HG02759 (cell line): ENCODE measurements at regions not wholly inside any gene's neighbourhood (a gene's known extent, or its start where the extent isn't known, plus 50 kb on each side); places are given as distances from the start of the nearest gene placed in this dataset.

Source experiments
- ATAC-seq: cut with Tn5 transposase; IDR thresholded peaks from one replicate; pipeline ENCODE4 v1.9.1; 2021; ENCODE audit warnings: mild to moderate bottlenecking, moderate library complexity; ENCODE audit not compliant: unreplicated experiment

GRCh38 chr21:28261298-28261697, 731.4 kb downstream of the LTN1 start:
- no peak for ATAC-seq

- ATAC-seq = no peak
Observed at GRCh38 chr21:28257276-28257675, 735.4 kb downstream of the LTN1 start.

DNA sequence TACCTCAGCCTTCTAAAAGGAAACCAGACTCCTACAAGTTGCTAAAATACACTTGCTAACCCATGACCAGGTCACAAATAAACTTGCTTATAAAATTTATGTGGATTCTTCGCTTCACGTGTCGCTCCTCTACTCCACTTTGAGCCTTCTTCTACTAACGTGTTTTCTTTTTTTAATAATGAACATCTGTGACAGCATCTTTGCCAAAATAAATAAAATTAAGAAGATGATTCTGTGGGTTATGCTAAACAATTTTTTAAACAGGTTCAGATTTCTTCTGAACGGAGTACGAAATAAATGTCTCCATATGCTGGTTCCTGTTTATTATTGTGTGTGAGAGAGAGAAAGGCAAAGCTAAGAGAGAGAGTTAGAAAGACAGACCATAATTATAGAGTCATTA, 735.8 kb downstream of the LTN1 start:
- no peak for ATAC-seq

GRCh38 chr21:28256420-28256831, 736.3 kb downstream of the LTN1 start:
- no peak for ATAC-seq

DNA sequence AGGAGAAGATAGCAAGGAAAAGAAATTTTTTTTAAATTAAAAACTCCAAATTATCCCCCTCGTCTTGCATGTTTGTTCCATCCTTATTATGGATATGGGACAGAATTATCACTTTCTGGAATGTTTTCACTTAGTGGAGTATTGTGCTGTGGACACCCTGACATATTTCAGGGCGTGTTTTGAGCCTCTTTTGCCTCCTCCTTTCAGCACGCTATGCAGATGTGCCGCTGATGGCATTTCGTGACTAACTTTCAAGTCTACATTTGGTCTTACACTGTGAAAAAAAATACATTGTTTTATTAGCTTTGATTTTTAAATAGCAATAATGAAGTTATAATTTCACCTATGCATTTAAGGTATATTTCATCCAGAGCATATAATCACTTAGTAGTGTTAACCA, 738.7 kb downstream of the LTN1 start:
- ATAC-seq = no peak

DNA sequence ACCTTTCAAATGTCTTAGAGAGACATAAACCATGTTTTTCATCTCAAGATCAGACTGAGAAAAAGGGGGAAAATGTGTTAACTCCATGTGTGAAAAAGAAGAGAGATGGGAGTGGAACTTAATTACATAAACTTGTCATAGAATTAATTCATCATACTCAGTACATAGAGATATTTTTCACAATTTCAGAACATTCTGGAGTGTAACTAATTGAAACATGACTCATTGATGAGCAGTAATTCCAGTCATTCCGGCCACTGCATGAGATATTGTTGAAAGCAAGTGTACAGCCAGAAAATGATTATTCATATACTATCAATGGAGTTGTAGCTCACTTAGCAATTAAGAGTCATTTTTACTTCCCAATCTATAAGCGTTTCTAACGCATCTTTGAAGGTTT, 739.3 kb downstream of the LTN1 start:
- ATAC-seq = no peak

DNA sequence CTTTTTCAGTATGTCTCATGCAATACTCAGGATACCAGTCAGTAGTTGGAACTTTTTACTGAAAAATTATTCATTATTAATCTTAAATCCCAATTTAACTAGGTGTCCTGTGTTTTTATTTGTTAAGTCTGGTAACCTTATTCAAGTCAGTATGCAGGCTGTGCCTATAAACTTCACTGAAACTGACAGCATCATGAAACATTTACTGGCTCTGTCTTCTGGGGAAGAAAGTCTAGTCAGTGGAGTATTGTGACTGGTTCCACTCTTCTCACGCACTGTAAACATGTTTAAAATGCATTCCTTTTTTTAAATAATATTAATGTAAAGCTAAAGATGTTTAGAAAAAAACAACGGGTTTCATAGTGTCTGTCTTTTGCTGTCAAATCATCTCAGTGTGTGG, 739.7 kb downstream of the LTN1 start:
- ATAC-seq = no peak

GRCh38 chr21:28250946-28251345, 741.7 kb downstream of the LTN1 start:
- no peak for ATAC-seq

- ATAC-seq = no peak
Observed at GRCh38 chr21:28247454-28248020, 745.1 kb downstream of the LTN1 start.

DNA sequence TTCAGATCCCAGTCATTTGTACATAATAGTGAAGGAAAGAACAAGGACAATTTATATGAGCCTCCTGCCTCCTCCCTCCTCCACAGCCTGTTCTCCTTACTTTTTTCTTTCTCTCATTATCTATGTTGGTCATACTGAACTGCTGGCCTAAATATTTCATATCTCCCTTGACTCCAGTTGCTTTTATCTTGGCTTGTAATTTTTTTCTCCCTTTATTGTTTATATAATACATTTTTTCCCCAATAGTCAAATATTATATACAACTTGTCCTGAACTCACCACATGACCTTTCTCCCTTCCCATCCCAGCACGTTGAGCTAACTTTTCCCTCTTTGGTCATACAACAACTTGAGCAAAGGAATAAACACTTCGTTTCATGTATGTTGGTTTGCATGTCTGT, 752.1 kb downstream of the LTN1 start:
- no peak for ATAC-seq

DNA sequence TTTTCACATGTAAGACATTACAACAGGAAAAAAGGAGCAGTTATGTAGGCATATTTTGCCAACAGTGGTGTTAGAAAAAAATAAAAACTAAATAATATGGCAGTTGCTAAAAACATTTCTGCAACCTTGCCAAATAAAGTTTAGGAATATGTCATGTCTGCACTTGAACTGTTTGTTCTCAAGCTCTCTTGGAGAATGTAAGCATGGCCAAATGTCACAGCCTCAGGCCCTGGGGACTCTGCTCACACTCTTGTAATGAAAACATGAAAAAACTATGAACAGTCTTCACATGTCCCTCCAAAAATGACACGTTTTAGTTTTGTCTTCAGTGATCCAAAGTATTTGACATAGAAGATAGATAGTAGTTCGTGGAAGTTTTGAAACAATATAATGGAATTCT, 753.3 kb downstream of the LTN1 start:
- ATAC-seq = no peak

- ATAC-seq = no peak
Observed at GRCh38 chr21:28237661-28238060, 755.0 kb downstream of the LTN1 start.

- no peak for ATAC-seq
Observed at GRCh38 chr21:28235169-28235895, 757.3 kb downstream of the LTN1 start.

GRCh38 chr21:28234326-28234725, 758.4 kb downstream of the LTN1 start:
- ATAC-seq = no peak

- ATAC-seq = no peak
Observed at GRCh38 chr21:28233536-28234220, 759.0 kb downstream of the LTN1 start.

GRCh38 chr21:28230559-28230958, 762.1 kb downstream of the LTN1 start:
- ATAC-seq = no peak

- ATAC-seq = no peak
Observed at GRCh38 chr21:28229814-28230213, 762.9 kb downstream of the LTN1 start.

GRCh38 chr21:28228636-28228995, 764.1 kb downstream of the LTN1 start:
- no peak for ATAC-seq

GRCh38 chr21:28227881-28228635, 764.6 kb downstream of the LTN1 start:
- ATAC-seq = no peak

GRCh38 chr21:28226563-28226962, 766.1 kb downstream of the LTN1 start:
- ATAC-seq = no peak

- ATAC-seq = no peak
Observed at GRCh38 chr21:28224191-28224726, 768.4 kb downstream of the LTN1 start.
